LNCAP (cell line): ENCODE measurements at regions not wholly inside any gene's neighbourhood (a gene's known extent, or its start where the extent isn't known, plus 50 kb on each side); places are given as distances from the start of the nearest gene placed in this dataset.

Experiments used
- CTCF ChIP-seq: fragments of 450-650 bp; IDR thresholded peaks from 2 replicates; pipeline ENCODE4 v1.5.1; 2017; ENCODE audit warnings: mild to moderate bottlenecking

DNA sequence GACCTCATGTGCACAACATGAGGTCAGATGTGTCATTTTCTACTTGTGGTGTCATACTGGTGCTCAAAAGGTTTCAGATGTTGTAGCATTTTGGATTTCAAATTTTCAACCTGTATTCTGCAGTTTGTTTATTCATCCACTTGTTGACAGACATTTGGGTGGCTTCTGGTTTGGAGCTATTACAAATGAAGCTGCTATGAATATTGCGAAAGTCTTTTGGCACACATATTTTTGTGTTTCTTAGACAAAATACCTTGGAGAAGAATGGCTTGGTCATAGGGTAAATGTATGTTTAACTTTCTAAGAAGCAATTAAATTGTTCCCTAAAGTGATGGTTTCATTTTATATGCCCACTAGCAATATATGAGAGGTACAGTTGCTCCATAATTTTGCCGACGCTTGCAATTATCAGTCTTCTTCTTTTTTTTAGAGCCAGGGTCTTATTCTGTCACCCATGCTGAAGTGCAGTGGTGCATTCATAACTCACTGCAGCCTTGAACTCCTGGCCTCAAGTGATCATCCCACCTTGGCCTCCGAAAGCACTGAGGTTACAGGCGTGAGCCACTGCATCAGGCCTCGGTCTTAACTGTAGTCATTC is 70.7 kb upstream of the TRPC7 start:
- no peak for TF ChIP-seq CTCF

DNA sequence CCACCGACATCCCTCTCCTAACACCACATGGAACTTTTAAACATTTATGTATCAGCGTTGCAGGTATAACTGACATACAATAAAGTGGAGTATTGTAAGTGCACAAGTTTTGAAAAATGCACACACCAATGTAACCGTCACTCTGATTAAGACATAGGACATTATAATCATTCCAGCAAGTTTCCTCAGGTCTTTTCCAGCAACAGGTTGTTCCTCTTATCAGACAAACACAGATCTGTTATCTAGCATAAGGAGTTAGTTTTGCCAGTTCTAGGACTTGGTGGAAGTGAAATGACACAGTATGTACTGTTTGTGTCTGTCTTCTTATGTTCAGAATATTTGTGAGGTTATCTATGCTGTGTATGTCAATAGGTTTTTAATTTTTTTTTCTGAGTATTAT is 69.5 kb upstream of the TRPC7 start:
- no peak for TF ChIP-seq CTCF

DNA sequence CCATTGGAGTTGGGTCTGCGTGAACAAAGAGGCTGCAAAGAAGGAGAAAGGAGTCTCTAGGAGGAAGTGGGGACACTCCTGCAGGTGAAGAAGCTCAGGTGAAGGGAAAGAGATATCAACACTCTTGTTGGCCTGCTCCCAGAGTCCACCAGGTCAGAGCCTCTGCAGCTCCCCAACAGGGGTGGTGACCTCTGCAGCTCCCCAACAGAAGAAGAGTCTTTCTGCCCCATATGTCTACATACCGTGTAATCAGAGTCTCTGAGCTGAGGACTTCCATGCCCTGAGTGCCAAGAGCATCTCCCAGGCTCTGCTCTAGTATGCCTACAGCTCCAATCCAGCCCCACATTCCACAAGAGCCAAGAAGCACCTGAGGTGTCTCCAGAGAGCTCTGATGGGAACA is 67.4 kb upstream of the TRPC7 start:
- no peak for TF ChIP-seq CTCF

DNA sequence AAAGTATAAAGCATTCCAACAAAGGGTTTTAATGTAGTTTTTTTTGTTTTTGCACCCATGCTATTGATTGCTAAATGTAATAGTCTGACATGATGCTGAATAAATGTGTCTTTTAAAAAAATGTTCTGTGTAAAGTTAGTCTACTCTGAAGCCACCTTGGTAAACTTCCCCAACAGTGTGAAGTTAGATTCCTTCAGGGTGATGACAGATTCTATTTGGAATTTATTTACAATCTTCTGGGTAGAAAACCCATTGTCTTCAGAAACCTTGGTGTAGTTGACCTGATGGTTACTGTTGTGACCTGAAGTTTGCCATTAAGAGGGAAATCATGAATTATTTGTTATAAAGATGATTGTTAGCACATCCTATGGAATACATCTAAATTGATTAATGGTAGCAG is 64.7 kb upstream of the TRPC7 start:
- no peak for TF ChIP-seq CTCF

GRCh38 chr5:136427426-136427825 is 62.1 kb upstream of the TRPC7 start:
- no peak for TF ChIP-seq CTCF

DNA sequence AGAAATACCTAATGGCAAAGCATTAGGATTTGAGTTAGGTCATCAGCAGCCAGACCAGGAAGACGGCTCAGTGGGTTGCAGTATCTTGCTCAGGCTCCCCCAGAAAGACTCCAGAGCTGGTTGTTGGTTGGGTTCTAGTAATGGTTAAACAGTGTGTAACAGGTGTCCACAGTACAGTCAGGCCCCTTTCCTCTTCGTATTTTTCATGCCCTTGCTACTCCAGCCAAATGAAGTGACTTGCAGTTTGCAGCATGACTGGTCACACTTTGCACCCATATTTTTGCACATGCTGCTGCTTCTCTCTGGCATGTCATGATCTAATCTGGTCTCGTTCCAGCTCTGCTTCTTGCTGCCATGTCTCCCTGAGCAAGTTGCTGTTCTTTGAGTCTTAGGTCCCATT is 60.6 kb upstream of the TRPC7 start:
- no peak for TF ChIP-seq CTCF

DNA sequence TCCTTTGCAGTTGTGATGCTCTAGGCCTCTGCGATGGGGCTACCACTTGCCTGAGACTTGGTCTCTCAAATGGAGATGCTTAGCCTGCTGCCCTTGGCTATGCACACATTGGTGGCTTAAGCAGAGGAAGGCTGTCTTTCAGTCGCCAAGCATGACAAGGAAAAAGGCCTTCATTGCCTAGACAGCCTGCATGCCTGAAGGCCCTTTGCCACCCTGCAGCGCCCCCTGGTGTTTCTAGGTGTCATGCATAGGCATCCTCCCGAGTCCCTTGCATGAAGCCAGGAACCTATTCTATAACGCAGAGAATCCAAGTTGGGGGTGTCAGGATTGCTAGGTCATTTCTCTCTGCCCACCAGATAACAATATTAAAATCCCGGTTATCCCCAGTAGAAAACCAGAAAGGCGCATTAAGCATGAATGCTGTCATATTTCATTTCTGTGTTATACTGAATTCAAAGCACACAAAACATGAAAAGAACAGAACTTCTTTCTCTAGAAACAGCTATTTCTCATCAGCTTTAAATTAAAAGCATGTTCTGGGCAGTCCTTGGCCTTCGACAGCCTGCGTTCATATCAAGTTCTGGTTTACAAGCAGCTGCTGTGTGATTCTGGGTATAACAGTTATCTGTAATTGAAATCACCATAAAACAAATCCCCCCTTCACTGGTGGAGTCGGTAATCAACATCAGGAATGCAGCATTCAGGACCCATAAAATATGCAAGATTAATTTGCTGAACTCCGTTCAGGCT is 59.7 kb upstream of the TRPC7 start:
- TF ChIP-seq CTCF: peak; percentile 90
